Thyroid gland (tissue), 4 donors: ENCODE measurements at regions not wholly inside any gene's neighbourhood (a gene's known extent, or its start where the extent isn't known, plus 50 kb on each side); places are given as distances from the start of the nearest gene placed in this dataset.

Experiments
- CTCF ChIP-seq, 6 experiments: fragments of 200-600 bp in 3 of 6; fragments of 450-650 bp in 3 of 6; sonication (generic) in 3 of 6; IDR thresholded peaks; one replicate each; pipeline ENCODE4 v1.5.1; 2016 to 2019; ENCODE audit warnings: antibody characterized with exemption in 6 of 6, mild to moderate bottlenecking in 2 of 6, inconsistent platforms in 1 of 6, moderate library complexity in 1 of 6
- POLR2A ChIP-seq, 2 donors: fragments of 450-650 bp; IDR thresholded peaks; one replicate each; pipeline ENCODE4 v1.6.1; 2017; ENCODE audit warnings: antibody characterized with exemption in 2 of 2, mild to moderate bottlenecking in 2 of 2, moderate library complexity in 1 of 2

- TF ChIP-seq CTCF (IDR thresholded peaks at IDR 0.05) (no peak), POLR2A (IDR thresholded peaks at IDR 0.05) (no peak)
These were observed 86.3 kb upstream of the MAML3 start for GRCh38 chr4:140240237-140240636.
